ENCODE measurements at regions not wholly inside any gene's neighbourhood (a gene's known extent, or its start where the extent isn't known, plus 50 kb on each side); places are given as distances from the start of the nearest gene placed in this dataset.

DNA sequence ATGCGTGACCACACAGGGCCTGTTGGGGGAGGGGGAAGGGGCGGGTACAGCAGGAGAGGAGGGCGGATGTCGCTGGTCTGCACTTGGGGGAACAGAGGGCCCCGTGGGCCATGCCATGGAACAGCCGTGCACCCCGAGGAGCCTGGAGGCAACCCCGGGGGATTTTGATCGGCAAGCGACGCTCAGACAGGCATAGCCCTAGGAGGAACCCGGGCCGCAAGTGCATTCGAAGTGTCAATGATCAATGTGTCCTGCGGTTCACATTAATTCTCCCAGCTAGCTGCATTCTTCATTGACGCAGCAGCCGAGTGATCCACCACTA lies 772.8 kb upstream of the DEFB115 start:
- no peak for TF ChIP-seq CHD1 (IDR thresholded peaks at IDR 0.05; ENCODE audit: low read depth, low read length)
- TF ChIP-seq, protein P1, sequence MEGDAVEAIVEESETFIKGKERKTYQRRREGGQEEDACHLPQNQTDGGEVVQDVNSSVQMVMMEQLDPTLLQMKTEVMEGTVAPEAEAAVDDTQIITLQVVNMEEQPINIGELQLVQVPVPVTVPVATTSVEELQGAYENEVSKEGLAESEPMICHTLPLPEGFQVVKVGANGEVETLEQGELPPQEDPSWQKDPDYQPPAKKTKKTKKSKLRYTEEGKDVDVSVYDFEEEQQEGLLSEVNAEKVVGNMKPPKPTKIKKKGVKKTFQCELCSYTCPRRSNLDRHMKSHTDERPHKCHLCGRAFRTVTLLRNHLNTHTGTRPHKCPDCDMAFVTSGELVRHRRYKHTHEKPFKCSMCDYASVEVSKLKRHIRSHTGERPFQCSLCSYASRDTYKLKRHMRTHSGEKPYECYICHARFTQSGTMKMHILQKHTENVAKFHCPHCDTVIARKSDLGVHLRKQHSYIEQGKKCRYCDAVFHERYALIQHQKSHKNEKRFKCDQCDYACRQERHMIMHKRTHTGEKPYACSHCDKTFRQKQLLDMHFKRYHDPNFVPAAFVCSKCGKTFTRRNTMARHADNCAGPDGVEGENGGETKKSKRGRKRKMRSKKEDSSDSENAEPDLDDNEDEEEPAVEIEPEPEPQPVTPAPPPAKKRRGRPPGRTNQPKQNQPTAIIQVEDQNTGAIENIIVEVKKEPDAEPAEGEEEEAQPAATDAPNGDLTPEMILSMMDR (conservative IDR thresholded peaks at IDR 0.05; ENCODE audit: low read depth, low read length) = no peak
- TF ChIP-seq POLR2A (IDR thresholded peaks at IDR 0.05; ENCODE audit: low read depth, low read length) = no peak
- TF ChIP-seq, protein P2, sequence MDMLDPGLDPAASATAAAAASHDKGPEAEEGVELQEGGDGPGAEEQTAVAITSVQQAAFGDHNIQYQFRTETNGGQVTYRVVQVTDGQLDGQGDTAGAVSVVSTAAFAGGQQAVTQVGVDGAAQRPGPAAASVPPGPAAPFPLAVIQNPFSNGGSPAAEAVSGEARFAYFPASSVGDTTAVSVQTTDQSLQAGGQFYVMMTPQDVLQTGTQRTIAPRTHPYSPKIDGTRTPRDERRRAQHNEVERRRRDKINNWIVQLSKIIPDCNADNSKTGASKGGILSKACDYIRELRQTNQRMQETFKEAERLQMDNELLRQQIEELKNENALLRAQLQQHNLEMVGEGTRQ (IDR thresholded peaks at IDR 0.05; ENCODE audit: low read depth, low read length) = no peak
- no peak for TF ChIP-seq CEBPB (IDR thresholded peaks at IDR 0.05; ENCODE audit: low read depth, low read length)
- TF ChIP-seq BHLHE40 (IDR thresholded peaks at IDR 0.05; ENCODE audit: low read depth, low read length) = no peak
- TF ChIP-seq RAD21 (IDR thresholded peaks at IDR 0.05; ENCODE audit: low read length) = no peak
- TF ChIP-seq MXI1 (IDR thresholded peaks at IDR 0.05; ENCODE audit: borderline replicate concordance, low read depth, low read length) = no peak
- no peak for TF ChIP-seq NFE2L2 (IDR thresholded peaks at IDR 0.05; ENCODE audit: low read depth, low read length)
- no peak for TF ChIP-seq FOS (IDR thresholded peaks at IDR 0.05; ENCODE audit: low read depth, low read length)
- no peak for TF ChIP-seq SMC3 (IDR thresholded peaks at IDR 0.05; ENCODE audit: low read depth, low read length)
